ENCODE measurements at regions not wholly inside any gene's neighbourhood (a gene's known extent, or its start where the extent isn't known, plus 50 kb on each side); places are given as distances from the start of the nearest gene placed in this dataset.

DNA sequence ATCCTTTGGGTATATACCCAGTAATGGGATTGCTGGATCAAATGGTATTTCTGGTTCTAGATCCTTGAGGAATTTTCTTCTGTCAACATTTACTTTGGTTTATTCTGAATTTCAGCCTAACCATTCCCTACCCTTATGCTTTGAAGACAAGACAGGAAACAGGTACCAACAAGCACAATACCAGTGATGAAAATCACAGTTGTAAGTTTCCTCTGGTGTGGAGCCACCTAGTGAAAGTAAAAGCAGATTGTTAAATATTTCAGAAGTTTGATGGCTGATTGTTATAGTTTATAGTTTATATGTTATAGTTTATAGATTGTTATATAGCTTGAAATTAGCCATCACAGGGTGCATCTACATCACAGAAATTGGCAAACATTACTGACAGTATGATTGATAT, 104.5 kb upstream of the AGA start:
- DNase-seq (ENCODE audit: low read depth), result no peak
- H3K4me3 ChIP-seq (ENCODE audit: low read depth, low read length), result no peak overlapping the region
- TF ChIP-seq, protein P1, sequence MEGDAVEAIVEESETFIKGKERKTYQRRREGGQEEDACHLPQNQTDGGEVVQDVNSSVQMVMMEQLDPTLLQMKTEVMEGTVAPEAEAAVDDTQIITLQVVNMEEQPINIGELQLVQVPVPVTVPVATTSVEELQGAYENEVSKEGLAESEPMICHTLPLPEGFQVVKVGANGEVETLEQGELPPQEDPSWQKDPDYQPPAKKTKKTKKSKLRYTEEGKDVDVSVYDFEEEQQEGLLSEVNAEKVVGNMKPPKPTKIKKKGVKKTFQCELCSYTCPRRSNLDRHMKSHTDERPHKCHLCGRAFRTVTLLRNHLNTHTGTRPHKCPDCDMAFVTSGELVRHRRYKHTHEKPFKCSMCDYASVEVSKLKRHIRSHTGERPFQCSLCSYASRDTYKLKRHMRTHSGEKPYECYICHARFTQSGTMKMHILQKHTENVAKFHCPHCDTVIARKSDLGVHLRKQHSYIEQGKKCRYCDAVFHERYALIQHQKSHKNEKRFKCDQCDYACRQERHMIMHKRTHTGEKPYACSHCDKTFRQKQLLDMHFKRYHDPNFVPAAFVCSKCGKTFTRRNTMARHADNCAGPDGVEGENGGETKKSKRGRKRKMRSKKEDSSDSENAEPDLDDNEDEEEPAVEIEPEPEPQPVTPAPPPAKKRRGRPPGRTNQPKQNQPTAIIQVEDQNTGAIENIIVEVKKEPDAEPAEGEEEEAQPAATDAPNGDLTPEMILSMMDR (IDR thresholded peaks at IDR 0.05; ENCODE audit: insufficient read depth, low read depth, low read length), result no peak

DNA sequence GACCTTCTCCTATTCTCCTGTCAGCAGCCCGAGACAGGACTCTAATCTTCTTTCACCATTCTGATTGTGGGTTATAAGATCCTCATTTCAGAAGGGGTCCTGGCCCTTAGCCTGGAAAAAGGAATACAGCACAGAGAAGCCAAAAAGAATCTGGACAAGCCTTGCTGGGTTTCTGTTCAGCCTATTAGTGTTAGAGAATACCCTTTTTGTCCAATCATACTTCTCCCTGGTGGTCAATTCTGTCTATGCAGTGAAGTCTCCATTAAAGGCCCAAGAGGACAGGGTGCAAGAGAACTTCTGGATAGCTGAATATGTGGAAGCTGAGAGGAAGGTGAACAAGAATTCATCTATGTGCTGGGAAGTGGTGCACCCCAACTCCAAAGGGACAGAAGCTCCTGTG, 105.7 kb upstream of the AGA start:
- DNase-seq (ENCODE audit: low read depth), result no peak
- no peak overlapping the region for H3K4me3 ChIP-seq (ENCODE audit: low read depth, low read length)
- TF ChIP-seq, protein P1 (IDR thresholded peaks at IDR 0.05; ENCODE audit: insufficient read depth, low read depth, low read length), result no peak

DNA sequence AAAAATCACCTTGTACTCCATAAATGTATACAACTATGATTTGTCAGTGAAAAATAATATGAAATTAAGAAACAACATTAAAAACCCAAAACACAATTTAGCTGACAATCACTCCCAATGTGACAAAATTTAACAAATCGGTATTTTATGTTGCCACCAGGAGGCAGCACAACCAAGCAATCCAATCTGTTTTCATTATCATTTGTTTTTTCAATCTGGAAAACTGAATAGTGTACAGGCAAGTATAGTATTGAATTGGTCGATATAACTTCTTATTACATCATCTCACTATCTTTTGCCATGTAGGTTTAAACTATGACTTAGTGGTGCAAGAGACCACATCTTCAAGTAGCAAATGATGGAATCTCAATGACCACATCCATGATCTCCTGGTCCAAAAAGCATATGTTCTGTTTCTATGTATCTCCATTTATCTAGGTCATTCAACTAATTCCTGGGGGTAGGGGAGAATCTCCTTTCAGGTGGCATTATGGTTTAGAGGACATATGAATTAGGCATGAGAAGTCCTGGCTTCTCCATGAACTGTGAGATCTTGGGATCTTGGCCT, 112.9 kb upstream of the AGA start:
- H3K4me3 ChIP-seq (ENCODE audit: low read depth, low read length), result no peak overlapping the region
- peak; percentile 46 for DNase-seq (ENCODE audit: low read depth)
- TF ChIP-seq, protein P1 (IDR thresholded peaks at IDR 0.05; ENCODE audit: insufficient read depth, low read depth, low read length), result peak; percentile 68

DNA sequence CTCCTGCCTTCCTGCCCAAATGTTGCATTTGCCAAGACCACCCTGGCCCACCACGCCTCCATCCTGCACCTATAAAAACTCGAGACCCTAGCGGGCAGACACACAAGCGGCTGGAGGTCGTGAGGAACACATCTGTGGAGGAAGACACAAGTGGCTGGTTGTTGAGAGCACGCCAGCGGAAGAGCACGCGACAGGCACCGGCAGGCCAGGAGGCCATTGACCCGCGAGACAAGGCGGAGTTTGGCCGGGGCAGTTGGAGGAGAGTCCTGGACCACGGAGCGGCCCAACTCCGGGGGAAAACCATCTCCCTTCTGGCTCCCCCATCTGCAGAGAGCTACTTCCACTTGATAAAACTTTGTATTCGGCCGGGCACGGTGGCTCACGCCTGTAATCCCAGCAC, 115.2 kb upstream of the AGA start:
- TF ChIP-seq, protein P1 (IDR thresholded peaks at IDR 0.05; ENCODE audit: insufficient read depth, low read depth, low read length), result no peak
- no peak for DNase-seq (ENCODE audit: low read depth)

DNA sequence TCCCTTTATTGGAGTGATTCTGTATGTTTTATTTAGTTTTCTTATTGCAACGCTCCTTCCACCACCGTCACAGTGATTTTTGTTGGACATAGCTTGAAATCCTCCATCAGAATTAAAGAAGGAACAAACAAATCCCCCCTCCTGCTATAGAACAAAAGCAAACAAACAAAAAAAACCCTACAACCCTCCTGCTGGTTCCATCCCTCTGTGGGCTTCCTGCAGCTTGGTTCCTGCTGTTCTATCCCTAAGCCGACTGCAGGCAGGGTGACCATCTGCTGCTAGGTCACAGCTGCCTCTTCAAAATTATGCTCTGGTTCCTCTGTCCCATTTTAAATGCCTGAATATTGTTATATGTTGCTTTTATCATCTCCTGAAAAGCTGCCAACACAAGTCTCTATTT, 116.8 kb upstream of the AGA start:
- no peak for DNase-seq (ENCODE audit: low read depth)
- TF ChIP-seq, protein P1 (IDR thresholded peaks at IDR 0.05; ENCODE audit: insufficient read depth, low read depth, low read length), result no peak

More for the DNA sequence above, 115.2 kb upstream of the AGA start:
- no peak overlapping the region for H3K4me3 ChIP-seq (ENCODE audit: low read depth, low read length)

DNA sequence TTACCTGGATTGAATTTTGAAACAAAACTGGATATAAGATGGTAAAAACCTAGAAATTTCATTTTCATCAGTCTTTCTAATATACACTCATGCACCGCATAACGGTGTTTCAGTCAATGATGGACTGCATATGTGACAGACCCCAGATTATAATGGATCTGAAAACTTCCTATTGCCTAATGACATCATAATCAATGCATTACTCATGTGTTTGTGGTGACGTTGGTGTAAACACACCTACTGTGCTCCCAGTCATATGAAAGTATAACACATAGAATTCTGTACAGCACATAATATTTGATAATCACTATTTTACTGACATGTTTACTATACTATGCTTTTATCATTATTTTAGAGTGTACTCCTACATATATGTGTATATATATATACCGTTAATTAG, 119.9 kb upstream of the AGA start:
- no peak for DNase-seq (ENCODE audit: low read depth)
- H3K4me3 ChIP-seq (ENCODE audit: low read depth, low read length), result no peak overlapping the region
- TF ChIP-seq, protein P1 (IDR thresholded peaks at IDR 0.05; ENCODE audit: insufficient read depth, low read depth, low read length), result no peak

More for the DNA sequence above, 116.8 kb upstream of the AGA start:
- H3K4me3 ChIP-seq (ENCODE audit: low read depth, low read length), result no peak overlapping the region

DNA sequence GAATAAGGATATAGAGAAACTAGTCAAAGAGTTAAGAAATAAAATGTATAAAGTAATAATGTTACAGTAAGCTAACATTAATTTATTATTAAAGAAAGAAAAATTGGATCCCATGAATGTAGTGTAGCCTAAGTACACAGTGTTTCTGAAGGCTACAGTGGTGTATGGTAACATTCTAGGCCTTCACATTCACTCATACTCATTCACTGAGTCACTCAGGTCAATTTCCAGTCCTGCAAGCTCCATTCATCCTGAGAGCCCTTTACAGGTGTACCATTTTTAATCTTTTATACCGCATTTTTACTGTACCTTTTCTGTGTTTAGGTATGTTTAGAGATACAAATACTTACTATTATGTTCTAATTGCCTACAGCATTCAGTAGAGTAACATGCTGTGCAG, 120.6 kb upstream of the AGA start:
- no peak for DNase-seq (ENCODE audit: low read depth)
- H3K4me3 ChIP-seq (ENCODE audit: low read depth, low read length), result no peak overlapping the region
- TF ChIP-seq, protein P1 (IDR thresholded peaks at IDR 0.05; ENCODE audit: insufficient read depth, low read depth, low read length), result no peak
